GM21576 (cell line): ENCODE measurements at regions not wholly inside any gene's neighbourhood (a gene's known extent, or its start where the extent isn't known, plus 50 kb on each side); places are given as distances from the start of the nearest gene placed in this dataset.

ENCODE experiments used
- ATAC-seq: cut with Tn5 transposase; IDR thresholded peaks from one replicate; pipeline ENCODE4 v1.9.1; 2021; ENCODE audit warnings: mild to moderate bottlenecking, moderate library complexity; ENCODE audit not compliant: unreplicated experiment

- no peak for ATAC-seq
Measured at GRCh38 chr12:88251798-88252197, 109.7 kb downstream of the TMTC3 start.

- no peak for ATAC-seq
Measured at GRCh38 chr12:88253371-88253978, 111.4 kb downstream of the TMTC3 start.

- ATAC-seq: no peak
Measured at GRCh38 chr12:88255224-88255623, 113.1 kb downstream of the TMTC3 start.

GRCh38 chr12:88255847-88256246 is 113.7 kb downstream of the TMTC3 start:
- no peak for ATAC-seq

GRCh38 chr12:88258396-88258795 is 116.3 kb downstream of the TMTC3 start:
- no peak for ATAC-seq

- no peak for ATAC-seq
Measured at GRCh38 chr12:88266806-88267360, 124.8 kb downstream of the TMTC3 start.

- no peak for ATAC-seq
Measured at GRCh38 chr12:88267630-88268029, 125.5 kb downstream of the TMTC3 start.

GRCh38 chr12:88272456-88272855 is 130.3 kb downstream of the TMTC3 start:
- no peak for ATAC-seq

GRCh38 chr12:88273450-88273849 is 131.3 kb downstream of the TMTC3 start:
- no peak for ATAC-seq

GRCh38 chr12:88273875-88274274 is 131.8 kb downstream of the TMTC3 start:
- ATAC-seq: no peak

GRCh38 chr12:88291498-88292131 is 149.5 kb downstream of the TMTC3 start:
- no peak for ATAC-seq

GRCh38 chr12:88298014-88298682 is 156.0 kb downstream of the TMTC3 start:
- ATAC-seq: no peak

- no peak for ATAC-seq
Measured at GRCh38 chr12:88298761-88299242, 156.7 kb downstream of the TMTC3 start.

GRCh38 chr12:88299567-88300101 is 157.5 kb downstream of the TMTC3 start:
- ATAC-seq: peak; percentile 96

- ATAC-seq: no peak
Measured at GRCh38 chr12:88300931-88301330, 158.8 kb downstream of the TMTC3 start.

- ATAC-seq: no peak
Measured at GRCh38 chr12:88303335-88303734, 161.2 kb downstream of the TMTC3 start.

- no peak for ATAC-seq
Measured at GRCh38 chr12:88305254-88305890, 163.3 kb downstream of the TMTC3 start.

GRCh38 chr12:88306471-88307069 is 164.5 kb downstream of the TMTC3 start:
- ATAC-seq: no peak

- no peak for ATAC-seq
Measured at GRCh38 chr12:88307961-88308360, 165.9 kb downstream of the TMTC3 start.

GRCh38 chr12:88308825-88309224 is 166.7 kb downstream of the TMTC3 start:
- ATAC-seq: no peak

- no peak for ATAC-seq
Measured at GRCh38 chr12:88309546-88309945, 167.4 kb downstream of the TMTC3 start.
